HG02588 (cell line): ENCODE measurements at regions not wholly inside any gene's neighbourhood (a gene's known extent, or its start where the extent isn't known, plus 50 kb on each side); places are given as distances from the start of the nearest gene placed in this dataset.
"Not testable (repeated sequence)": the region's sequence is repeated elsewhere in the genome, so short reads cannot be mapped to it uniquely, and the experiment has no call there.

ENCODE experiments used
- ATAC-seq: cut with Tn5 transposase; IDR thresholded peaks from one replicate; pipeline ENCODE4 v1.9.1; 2021; ENCODE audit warnings: mild to moderate bottlenecking, moderate library complexity; ENCODE audit not compliant: unreplicated experiment

DNA sequence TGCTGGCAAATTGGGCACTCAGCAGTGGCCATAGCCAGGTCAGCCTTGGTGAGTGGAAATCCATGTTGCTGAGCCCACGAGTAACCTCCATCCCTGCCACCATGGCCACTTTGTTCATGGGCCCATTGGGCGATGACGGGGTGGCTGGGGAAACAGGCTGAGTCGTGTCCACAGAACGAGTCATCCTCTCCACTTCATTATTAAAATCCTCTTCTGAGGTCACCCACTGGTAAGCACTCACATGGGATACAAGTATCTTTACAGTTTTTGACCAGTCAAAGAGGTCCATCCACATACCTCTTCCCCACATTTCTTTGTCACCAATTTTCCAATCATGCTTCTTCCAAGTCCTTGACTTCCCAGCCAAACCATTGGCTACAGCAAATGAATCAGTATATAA lies 742.4 kb upstream of the RGMB start:
- ATAC-seq = not testable (repeated sequence)

DNA sequence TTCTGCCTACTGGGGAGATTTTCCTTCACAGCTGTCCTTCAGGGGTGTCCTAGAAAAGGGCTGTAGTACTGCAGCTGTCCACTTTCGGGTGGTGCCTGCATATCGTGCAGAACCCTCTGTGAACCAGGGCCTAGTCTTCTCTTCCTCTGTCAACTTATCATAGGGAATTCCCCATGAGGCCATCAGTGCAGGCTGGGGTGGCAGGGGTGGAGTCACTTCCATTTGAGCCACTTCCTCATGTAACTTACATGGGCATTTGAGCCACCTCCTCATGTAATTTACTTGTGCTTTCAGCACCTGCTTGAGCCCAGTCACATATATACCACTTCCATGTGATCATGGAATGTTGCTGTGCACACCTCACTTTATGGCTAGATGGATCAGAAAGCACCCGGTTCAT lies 742.0 kb upstream of the RGMB start:
- ATAC-seq = no peak

DNA sequence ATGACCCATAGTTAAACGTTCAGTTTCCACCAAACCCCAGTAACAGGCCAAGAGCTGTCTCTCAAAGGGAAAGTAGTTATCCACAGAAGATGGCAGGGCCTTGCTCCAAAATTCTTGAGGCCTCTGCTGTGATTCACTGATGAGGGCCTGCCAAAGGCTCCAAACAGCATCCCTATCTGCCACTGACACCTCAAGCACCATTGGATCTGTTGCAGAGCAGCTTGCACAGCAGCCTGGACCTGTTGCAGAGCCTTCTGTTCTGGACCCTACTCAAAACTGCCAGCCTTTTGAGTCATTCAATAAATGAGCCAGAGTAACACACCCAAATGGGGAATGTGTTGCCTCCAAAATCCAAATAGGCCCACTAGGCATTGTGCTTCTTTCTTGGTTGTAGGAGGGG lies 741.5 kb upstream of the RGMB start:
- no peak for ATAC-seq

DNA sequence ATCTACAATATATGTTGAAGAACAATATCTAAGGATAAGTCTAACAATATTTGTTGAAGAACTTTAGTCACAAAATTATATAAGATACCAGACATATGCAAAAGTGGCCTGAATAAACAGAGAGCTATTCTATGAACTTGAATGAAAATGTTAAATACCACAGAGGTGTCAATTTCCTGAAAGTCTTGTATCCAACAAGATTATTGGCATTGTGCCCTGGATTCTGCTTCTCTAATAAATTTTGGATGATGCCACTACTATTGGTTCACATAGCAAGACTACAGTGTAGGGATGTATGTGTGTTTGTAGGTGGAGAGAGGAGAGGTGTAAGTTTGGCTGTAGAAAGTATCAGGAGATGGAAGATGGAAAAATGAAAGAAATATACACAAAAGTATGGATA lies 731.8 kb upstream of the RGMB start:
- no peak for ATAC-seq

DNA sequence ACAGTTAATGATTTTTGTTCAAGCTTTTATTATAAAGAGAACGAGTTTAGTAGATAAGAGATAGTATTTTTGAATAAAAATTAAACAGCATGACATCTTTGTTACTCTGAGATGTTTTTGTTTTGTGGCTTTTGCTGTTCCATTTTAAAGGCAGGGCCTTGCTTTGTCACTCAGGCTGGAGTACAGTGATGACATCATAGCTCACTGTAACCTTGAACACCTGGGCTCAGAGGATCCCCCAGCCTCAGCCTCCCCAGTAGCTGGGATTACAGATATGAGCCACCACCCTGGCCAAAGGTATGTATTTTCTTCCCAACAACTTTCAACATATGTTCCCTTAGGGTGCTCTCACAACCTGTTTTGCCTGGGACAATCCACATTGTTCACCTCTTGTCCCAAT lies 730.9 kb upstream of the RGMB start:
- no peak for ATAC-seq

DNA sequence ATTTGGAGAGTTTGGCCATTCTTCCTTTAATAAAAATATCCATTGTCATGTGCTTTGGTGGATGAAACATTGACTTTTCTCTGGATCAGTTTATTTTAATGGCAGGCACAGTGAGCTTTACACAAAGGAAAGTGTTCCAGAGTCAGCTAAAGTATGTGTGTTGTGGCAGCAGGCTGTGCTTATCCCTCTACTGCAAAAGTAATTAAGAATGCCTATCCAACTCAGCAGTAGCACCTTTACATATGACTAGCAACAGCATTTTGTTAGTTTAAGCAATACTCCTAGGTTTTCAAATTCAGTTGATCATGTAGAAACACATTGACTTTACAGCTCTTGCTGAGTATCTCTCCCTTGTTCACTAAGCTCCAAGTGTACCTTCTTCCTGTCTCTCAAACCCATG lies 730.5 kb upstream of the RGMB start:
- ATAC-seq = no peak

DNA sequence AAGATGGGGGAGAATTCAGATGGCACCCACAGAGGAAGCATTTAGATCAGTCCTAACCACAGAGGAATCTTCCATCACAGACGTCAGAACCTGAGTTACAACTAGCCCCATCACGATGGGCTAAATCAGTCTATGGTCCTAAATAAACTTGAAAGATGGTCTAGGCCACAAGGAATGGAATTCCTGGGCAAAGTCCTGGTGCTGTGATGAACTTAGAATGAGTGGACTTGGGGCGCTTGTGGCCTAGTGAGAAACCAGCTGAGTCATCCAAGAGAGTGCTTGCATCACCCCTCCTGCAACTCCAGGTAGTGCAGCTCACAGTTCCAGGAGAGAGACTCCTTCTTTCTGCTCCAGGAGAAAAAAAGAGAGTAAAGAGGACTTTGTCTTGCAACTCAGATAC lies 722.9 kb upstream of the RGMB start:
- no peak for ATAC-seq

DNA sequence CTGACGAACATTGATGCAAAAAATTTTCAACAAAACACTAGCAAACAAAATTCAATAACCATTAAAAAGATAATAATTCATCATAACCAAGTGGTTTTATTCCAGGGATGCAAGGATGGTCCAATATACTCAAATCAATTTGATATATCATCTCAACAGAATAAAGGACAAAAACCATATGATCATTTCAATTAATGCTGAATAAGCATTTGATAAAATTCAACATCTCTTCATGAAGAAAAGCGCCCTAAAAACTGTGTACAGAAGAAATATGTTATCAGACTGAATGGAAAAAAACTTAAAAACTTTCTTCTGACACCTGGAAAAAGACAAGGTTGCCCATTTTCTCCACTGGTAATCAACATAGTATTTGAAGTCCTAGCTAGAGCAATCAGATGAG lies 720.3 kb upstream of the RGMB start:
- no peak for ATAC-seq

DNA sequence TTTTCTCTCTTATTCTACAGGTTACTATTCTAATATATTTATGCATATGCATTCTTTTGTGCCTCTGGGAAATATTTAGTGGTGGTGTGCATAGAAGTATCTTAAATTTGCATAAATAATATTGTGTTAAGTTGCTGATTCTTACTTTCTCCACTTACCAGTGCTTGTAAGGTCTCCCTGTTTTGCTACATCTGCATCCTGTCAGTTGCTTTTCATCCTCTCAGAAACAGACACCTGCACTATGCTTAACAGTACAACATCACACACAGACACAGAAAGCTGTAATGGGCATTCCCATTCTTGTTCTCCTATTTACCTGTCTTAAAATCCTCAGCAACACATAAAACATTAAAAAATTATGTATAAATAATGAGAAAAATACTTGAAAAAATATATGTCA lies 713.3 kb upstream of the RGMB start:
- ATAC-seq = no peak

DNA sequence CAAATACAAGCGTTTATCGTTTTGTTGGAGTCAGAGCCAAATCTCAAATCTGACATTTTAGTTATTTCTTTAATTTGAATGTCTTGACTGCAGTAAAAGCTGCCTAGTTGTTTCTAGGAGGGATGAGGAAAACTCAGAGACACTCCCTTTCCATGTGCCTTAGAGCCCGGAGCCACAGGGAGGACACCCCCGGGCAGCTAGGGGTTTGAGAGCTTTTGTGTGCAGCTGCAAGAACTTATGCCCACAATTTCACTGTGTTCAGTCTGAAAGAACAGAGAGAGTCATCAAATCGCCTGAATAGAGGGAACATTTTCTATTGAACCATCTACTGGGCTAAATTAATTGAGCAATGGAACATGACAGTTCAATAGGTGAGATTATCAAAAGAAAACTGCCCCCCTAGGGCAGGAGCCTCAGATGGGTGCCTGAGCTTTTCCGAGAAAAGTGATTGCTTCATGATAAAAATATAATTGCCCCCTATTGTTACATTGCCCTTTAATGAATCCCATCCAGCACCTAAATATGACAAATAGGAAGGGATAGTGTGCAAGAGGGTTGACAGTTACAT lies 709.3 kb upstream of the RGMB start:
- no peak for ATAC-seq

DNA sequence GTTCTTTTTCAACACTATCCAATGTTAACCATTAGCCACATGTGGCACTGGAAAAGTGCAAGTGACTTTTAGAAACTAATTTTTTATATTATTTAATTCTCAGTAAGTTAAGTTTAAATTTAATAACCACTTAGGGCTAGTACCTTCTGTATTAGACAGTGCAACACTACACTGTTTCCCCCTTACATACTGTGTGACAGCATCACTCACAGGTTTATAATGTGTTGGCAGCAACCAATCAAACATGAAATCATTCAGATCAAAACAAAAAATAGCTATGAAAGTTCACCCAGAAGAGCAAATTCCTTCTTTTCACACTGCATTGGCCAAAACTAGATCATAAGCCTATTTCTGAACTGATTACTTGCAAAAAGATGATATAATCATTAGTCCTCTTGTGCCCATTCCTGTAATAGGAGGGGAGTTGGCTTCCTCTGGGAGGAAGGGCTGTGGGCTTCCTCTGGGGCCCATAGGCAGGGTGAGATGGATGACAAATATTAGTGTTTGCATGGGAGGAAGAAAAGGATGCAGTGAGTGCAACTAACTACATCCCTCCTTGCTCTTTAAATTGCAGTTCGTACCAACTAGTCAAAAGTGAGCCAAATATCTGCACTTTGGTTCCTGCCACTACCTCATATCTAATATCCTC lies 708.1 kb upstream of the RGMB start:
- ATAC-seq = no peak

DNA sequence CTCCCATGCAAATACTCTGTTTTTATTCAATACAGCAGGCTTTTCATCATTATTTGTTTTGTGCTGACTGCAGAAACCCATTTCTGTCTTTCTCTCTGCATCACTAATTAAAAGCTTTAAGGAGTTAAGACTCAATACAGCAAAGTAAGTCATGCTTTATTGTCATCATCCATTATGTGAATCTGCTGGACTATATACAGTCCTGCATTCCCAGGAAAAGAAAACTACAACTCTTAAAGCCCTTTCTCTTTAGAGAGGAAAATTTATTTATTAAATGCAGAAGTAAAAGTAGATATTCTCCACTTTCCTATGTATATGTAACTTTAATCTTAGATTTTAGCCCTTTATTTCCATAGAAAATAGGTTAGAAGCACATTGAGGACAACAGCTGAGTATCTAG lies 706.6 kb upstream of the RGMB start:
- no peak for ATAC-seq

DNA sequence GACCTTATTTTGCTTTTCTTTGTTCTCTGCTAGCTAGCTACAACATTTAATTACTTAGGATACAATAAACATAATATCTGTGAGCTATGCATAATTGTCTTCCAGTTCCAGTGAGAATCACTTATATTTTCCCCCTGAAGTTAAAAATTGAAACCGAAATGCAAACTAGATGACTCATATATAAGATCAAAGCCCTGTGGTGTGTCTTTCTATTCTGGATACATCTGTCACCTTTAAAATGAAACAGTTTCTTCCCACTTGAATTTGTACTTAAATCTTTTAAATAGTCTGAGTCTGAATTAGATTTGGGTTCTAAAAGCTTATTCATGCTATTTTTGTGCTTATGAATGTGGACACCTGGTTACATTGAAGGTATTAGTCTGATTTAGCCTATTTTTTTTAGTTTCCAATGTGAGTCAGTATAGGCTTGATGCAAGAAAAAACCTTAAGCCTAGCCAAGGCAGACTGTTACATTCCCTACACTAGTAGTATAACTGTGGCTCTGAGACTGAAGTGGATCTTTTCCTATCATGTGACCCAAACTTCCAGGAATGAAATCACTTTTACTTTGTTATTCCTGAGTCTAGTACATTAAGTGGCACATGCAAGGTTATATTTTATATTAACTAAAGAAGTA lies 703.5 kb upstream of the RGMB start:
- no peak for ATAC-seq

DNA sequence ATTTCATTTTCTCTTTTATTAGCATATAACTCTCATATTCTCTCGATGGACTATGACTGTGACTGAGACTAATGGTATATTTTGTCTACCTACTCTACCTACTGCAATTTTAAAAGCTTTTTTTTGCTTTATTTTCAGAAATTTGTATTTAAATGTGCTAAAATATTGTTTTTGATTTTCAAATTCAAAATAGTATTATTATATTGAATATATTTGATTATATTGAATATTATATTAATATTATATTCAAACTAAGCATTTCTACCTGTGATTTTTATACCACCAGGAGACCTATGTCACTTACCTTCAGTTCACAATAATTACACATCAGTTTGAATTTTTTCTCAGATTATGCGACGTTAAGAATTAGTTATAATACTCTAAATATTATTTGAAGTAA lies 700.5 kb upstream of the RGMB start:
- no peak for ATAC-seq

DNA sequence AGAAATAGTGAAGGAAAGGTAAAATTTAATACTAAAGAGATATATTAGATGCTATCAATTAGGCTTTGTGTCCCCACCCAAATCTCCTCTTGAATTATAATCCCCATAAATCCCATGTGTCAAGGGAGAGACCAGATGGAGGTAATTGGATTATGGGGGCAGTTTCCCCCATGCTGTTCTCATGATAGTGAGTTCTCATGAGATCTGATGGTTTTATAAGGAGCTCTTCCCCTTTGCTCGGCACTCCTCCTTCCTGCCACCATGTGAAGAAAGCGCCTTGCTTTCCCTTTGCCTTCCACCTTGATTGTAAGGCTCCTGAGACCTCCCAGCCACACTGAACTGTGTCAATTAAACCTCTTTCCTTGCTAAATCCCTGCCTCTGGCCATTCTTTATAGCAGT lies 697.0 kb upstream of the RGMB start:
- no peak for ATAC-seq

DNA sequence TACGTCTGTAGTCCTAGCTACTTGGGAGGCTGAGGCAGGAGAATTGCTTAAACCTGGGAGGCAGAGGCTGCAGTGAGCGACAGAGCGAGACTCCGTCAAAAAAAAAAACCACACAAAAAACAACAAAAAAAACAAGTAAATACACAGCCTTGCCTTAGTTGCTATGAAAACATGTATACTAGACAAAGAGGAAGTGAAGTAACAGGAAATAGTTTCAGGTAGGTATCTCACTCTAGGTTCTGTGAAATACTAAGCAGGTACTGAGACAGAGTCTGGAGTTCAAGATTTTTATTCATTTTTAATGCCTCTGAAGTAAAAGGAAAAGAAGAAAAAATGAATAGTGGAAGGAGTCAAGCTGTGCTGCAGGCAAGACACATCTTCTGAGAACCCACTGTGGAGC lies 687.9 kb upstream of the RGMB start:
- no peak for ATAC-seq

DNA sequence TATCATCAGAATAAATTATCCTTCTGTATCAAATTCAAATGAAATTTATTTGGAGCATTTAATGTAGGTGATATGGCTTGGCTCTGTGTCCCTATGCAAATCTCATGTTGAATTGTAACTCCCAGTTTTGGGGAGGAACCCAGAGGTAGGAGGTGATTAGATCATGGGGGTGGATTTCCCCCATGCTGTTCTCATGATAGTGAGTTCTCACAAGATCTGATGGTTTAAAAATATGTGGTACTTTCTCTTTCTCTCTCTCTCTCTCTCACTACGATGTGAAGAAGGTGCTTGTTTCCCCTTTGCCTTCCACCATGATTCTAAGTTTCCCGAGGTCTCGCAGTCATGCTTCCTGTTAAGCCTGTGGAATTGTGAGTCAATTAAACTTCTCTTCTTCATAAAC lies 678.4 kb upstream of the RGMB start:
- no peak for ATAC-seq

DNA sequence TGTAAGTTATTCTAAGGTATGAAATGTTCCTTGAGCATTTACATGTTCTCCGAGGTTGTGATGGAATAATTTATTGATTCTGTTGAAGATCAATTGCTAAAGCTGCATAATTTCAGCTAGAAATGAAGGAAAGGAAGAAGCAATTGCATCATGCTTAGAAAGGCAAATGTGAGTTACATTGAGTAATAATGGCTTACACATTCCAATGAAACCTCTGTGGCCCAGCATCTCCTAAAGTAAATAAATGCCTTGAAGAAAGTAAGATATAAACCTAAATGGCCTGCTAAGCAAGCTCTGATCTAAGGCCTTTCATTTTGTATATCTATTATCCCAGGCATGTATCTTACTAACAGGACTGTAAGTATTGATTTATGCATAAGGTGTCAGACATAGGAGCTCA lies 677.3 kb upstream of the RGMB start:
- no peak for ATAC-seq

DNA sequence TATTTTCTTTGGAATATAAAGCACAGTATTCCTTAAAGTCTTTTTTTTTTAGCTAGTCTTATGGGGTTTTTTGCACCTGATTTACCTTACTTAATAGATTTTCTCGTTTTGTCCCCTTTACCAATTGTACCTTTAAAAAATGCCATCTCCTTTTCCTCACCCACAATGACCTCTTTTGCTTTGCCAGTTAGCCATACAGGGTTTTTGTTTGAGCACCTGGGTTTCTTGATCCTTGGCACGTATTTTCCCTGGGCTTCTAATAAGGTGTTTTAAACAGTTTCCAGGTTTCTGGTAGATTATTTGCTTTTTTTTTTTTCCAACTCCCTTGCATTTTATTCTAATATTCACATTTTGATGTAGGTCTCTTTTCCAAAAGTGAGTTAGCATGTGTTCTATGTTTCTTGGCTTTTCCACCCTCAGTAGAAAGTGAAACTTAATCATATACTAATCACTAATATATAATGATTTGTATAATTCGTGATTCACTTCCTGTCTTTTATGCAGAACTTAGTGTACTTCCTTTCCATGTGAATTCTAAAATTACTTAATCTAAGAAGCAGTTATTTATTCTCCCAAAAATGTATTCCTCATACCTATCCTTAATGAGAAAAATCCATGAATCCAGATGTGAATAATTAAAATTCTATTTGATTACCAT lies 673.9 kb upstream of the RGMB start:
- no peak for ATAC-seq

DNA sequence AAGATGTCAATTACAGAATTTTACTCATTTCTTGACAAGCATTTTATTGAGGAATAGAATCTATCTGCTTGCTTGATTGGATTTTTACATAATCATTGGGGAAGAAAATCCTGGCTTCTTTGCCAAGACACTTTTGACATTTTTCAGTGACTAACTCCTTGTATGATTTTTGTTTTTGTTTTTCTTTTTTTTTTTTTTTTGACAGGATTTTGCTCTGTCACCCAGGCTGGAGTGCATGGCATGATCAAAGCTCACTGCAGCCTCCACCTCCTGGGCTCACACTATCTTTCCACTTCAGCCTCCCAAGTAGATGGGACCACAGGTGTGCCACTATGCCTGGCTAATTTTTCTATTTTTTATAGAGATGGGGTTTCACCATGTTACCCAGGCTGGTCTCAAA lies 672.3 kb upstream of the RGMB start:
- no peak for ATAC-seq

DNA sequence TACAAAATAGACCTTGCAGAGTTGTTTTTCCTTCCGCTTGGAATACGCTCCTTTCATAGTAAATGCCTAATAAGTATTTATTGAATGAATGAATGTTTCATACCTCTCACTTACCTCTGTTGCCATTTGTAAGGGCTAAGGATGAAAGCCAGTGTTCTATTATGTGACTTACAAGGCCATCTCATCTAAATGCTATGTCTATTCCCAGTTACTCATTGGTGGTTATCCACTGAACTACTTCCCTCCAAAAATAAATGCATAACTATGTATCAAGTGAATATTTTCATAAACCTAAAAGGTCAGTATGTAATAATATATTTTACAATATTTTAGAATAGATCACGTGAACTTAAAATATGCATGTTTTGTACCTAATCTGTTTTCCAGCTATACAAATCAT lies 670.5 kb upstream of the RGMB start:
- ATAC-seq = no peak

DNA sequence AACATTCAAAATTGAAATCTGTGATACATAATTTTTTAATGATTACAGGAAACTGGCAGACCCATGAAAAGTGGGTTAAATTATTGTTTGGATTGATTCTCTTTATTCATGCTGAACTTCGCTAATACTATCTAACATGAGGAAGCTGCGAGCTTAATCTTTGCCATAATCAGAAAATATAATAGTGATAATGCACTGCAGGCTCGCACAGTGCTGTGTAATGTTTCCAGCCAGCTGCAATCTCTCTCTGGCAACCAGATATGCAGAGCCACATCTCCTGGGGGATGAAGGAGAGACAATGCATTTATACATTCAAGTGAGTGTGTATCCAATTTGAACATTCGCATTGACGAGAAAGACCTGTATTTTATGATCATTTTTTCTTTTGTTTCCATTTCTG lies 669.7 kb upstream of the RGMB start:
- ATAC-seq = no peak
